Neural progenitor cell (in vitro differentiated cells): ENCODE measurements at regions not wholly inside any gene's neighbourhood (a gene's known extent, or its start where the extent isn't known, plus 50 kb on each side); places are given as distances from the start of the nearest gene placed in this dataset.

Experiments used
- DNase-seq: peaks from one replicate; pipeline ENCODE4 v3.0.0-alpha.2; 2016; ENCODE audit warnings: low spot score
- H2AFZ ChIP-seq: fragments of 200-600 bp; sonication (generic); replicated peaks from 2 replicates; pipeline ENCODE4 v1.6.1; 2016; ENCODE audit warnings: antibody characterized with exemption
- H3F3A ChIP-seq: fragments of 200-600 bp; sonication (generic); 2 replicates; pipeline ENCODE4 v1.6.1; 2016; ENCODE audit warnings: antibody characterized with exemption, low read depth
- H3K27ac ChIP-seq: fragments of 200-600 bp; sonication (generic); 2 replicates; pipeline ENCODE4 v1.5.1; 2016; ENCODE audit warnings: mild to moderate bottlenecking
- H3K27me3 ChIP-seq: fragments of 200-600 bp; sonication (generic); 2 replicates; pipeline ENCODE4 v1.6.1; 2016; ENCODE audit warnings: mild to moderate bottlenecking, moderate library complexity
- H3K36me3 ChIP-seq: fragments of 200-600 bp; sonication (generic); 2 replicates; pipeline ENCODE4 v1.5.1; 2016
- H3K4me1 ChIP-seq: fragments of 200-600 bp; sonication (generic); 2 replicates; pipeline ENCODE4 v1.6.1; 2016; ENCODE audit warnings: mixed run types
- H3K4me2 ChIP-seq: fragments of 200-600 bp; sonication (generic); 2 replicates; pipeline ENCODE4 v1.6.1; 2016
- H3K4me3 ChIP-seq: fragments of 200-600 bp; sonication (generic); 2 replicates; pipeline ENCODE4 v1.5.1; 2016
- H3K79me2 ChIP-seq: fragments of 200-600 bp; sonication (generic); 2 replicates; pipeline ENCODE4 v1.6.1; 2016; ENCODE audit warnings: low read depth
- H3K9ac ChIP-seq: fragments of 200-600 bp; sonication (generic); 2 replicates; pipeline ENCODE4 v1.6.1; 2016
- H3K9me3 ChIP-seq: fragments of 200-600 bp; sonication (generic); 2 replicates; pipeline ENCODE4 v1.5.1; 2016; ENCODE audit warnings: low read depth
- H4K20me1 ChIP-seq: fragments of 200-600 bp; sonication (generic); 2 replicates; pipeline ENCODE4 v1.6.1; 2016; ENCODE audit warnings: low read depth
- H3K27ac Mint-ChIP-seq: 3 replicates; pipeline ENCODE4 v1.8.0; 2021; ENCODE audit warnings: mixed read lengths
- H3K27me3 Mint-ChIP-seq: 2 replicates; pipeline ENCODE4 v1.8.0; 2022; ENCODE audit warnings: low read depth, mild to moderate bottlenecking, inconsistent platforms, moderate library complexity, mixed read lengths; ENCODE audit not compliant: insufficient read depth
- H3K36me3 Mint-ChIP-seq: 3 replicates; pipeline ENCODE4 v1.8.0; 2021; ENCODE audit warnings: mixed read lengths
- H3K4me1 Mint-ChIP-seq: 3 replicates; pipeline ENCODE4 v1.8.0; 2021; ENCODE audit warnings: mixed read lengths
- H3K4me3 Mint-ChIP-seq: 3 replicates; pipeline ENCODE4 v1.8.0; 2021; ENCODE audit warnings: mild to moderate bottlenecking, moderate library complexity, mixed read lengths
- H3K9me3 Mint-ChIP-seq: 3 replicates; pipeline ENCODE4 v1.8.0; 2020; ENCODE audit warnings: mixed read lengths
- EZH2 ChIP-seq: fragments of 200-600 bp; sonication (generic); IDR thresholded peaks from 2 replicates; pipeline ENCODE4 v1.6.1; 2017; ENCODE audit warnings: antibody characterized with exemption, mild to moderate bottlenecking, moderate library complexity
- EZH2phosphoT487 ChIP-seq: fragments of 200-600 bp; sonication (generic); IDR thresholded peaks from 2 replicates; pipeline ENCODE4 v1.6.1; 2017; ENCODE audit warnings: antibody characterized with exemption
- TF ChIP-seq, protein P1 (sequence below): fragments of 200-600 bp; sonication (generic); IDR thresholded peaks from 2 replicates; pipeline ENCODE4 v1.5.1; 2017; ENCODE audit warnings: antibody characterized with exemption, mild to moderate bottlenecking

DNA sequence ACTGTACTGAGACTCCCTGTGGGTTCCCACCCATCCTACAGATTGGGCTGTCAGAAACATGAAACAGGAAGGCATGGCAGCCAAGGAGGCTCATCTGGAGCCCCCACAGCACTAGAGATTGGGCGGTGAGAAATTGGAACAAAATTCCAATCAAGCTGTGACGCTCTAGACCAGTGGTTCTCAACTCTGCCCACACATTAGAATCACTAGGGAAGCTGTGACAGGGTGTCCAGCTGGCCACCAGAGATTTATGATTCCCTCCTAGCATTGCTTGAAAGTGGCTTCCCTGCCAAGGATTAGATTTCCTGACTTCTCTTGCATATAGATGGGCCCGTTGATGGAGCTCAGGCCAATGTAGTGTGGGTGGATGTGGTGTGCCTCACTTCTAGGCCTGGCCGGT is 187.5 kb upstream of the ZC3H12A start:
- Histone ChIP-seq H3K27ac (no peak overlapping the region), H3F3A (no peaks in the 10 kb centered on the region), H3K4me2 (no peak overlapping the region), H3K4me3 (no peak overlapping the region), H4K20me1 (no peaks in the 10 kb centered on the region), H3K9ac (no peak overlapping the region), H3K79me2 (no peaks in the 10 kb centered on the region), H3K36me3 (no peaks in the 10 kb centered on the region), H3K4me1 (peaks cover 6% of the 10 kb centered on the region), H3K9me3 (no peaks in the 10 kb centered on the region), H2AFZ (no peak overlapping the region), H3K27me3 (no peaks in the 10 kb centered on the region)
- Mint-ChIP-seq H3K9me3 (no peaks in the 10 kb centered on the region), H3K27me3 (peaks cover 5% of the 10 kb centered on the region), H3K36me3 (no peaks in the 10 kb centered on the region), H3K27ac (no peak overlapping the region), H3K4me1 (no peaks in the 10 kb centered on the region), H3K4me3 (no peak overlapping the region)
- DNase-seq = no peak
- TF ChIP-seq EZH2 (no peak), EZH2phosphoT487 (no peak)
- TF ChIP-seq, protein P1, sequence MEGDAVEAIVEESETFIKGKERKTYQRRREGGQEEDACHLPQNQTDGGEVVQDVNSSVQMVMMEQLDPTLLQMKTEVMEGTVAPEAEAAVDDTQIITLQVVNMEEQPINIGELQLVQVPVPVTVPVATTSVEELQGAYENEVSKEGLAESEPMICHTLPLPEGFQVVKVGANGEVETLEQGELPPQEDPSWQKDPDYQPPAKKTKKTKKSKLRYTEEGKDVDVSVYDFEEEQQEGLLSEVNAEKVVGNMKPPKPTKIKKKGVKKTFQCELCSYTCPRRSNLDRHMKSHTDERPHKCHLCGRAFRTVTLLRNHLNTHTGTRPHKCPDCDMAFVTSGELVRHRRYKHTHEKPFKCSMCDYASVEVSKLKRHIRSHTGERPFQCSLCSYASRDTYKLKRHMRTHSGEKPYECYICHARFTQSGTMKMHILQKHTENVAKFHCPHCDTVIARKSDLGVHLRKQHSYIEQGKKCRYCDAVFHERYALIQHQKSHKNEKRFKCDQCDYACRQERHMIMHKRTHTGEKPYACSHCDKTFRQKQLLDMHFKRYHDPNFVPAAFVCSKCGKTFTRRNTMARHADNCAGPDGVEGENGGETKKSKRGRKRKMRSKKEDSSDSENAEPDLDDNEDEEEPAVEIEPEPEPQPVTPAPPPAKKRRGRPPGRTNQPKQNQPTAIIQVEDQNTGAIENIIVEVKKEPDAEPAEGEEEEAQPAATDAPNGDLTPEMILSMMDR = no peak

DNA sequence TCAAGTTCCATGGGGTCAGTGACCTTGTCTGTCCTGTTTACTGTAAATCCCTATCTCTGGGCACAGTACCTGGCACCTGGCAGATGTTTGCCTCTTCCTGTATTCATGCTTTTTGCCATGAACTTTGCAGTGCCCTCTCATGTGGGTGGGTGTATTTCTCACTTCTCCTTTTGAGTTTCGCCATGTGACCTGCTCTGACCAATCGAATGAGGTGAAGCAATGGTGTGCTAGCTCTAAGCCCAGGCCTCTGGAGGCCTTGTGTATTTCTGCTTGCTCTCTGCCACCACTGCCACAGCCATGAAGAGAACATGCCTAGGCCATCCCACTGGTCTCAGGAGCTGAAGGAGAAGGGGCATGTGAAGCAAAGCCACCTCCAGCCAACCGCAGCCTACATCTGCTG is 185.5 kb upstream of the ZC3H12A start:
- Mint-ChIP-seq H3K27me3 (peaks cover 3% of the 10 kb centered on the region), H3K4me1 (peaks cover 2% of the 10 kb centered on the region), H3K27ac (no peak overlapping the region), H3K4me3 (no peak overlapping the region), H3K36me3 (no peaks in the 10 kb centered on the region), H3K9me3 (no peaks in the 10 kb centered on the region)
- no peaks in the 10 kb centered on the region for H3F3A ChIP-seq
- no peaks in the 10 kb centered on the region for H3K36me3 ChIP-seq
- H3K4me1 ChIP-seq = peaks cover 7% of the 10 kb centered on the region
- no peaks in the 10 kb centered on the region for H3K27me3 ChIP-seq
- H3K4me3 ChIP-seq = no peak overlapping the region
- no peak overlapping the region for H3K27ac ChIP-seq
- no peak for TF ChIP-seq EZH2
- TF ChIP-seq, protein P1 = no peak
- H2AFZ ChIP-seq = no peak overlapping the region
- no peaks in the 10 kb centered on the region for H4K20me1 ChIP-seq
- no peak overlapping the region for H3K9ac ChIP-seq
- DNase-seq = no peak
- no peaks in the 10 kb centered on the region for H3K79me2 ChIP-seq
- no peaks in the 10 kb centered on the region for H3K9me3 ChIP-seq
- no peak overlapping the region for H3K4me2 ChIP-seq

DNA sequence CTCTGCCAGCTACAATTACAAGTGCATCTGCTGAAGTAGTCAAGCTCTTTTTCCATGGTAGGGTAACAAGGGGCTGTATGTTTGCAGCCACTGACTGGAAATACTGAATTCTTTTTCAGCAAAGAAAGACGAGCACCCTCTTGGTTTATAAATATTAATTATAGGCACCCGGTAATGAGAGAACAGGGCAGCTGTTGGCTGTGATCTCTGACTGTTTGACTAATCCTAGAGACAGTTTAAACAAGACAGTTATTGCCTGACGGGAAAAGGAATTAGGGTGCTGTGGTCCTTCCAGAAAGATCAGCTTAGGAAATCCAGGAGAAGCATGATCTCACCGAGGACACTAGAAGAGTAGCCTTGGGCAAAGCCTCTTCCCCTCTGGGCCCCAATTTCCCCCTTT is 183.7 kb upstream of the ZC3H12A start:
- no peak overlapping the region for H3K27ac ChIP-seq
- H3K4me1 Mint-ChIP-seq = peaks cover 11% of the 10 kb centered on the region
- DNase-seq = no peak
- no peak overlapping the region for H3K4me2 ChIP-seq
- H3K27me3 Mint-ChIP-seq = peaks cover 8% of the 10 kb centered on the region
- no peaks in the 10 kb centered on the region for H3K9me3 ChIP-seq
- H2AFZ ChIP-seq = no peak overlapping the region
- H3K27me3 ChIP-seq = no peaks in the 10 kb centered on the region
- H3K36me3 ChIP-seq = no peaks in the 10 kb centered on the region
- no peaks in the 10 kb centered on the region for H3K9me3 Mint-ChIP-seq
- no peaks in the 10 kb centered on the region for H4K20me1 ChIP-seq
- H3K4me3 ChIP-seq = no peak overlapping the region
- H3K4me3 Mint-ChIP-seq = no peak overlapping the region
- H3K36me3 Mint-ChIP-seq = no peaks in the 10 kb centered on the region
- TF ChIP-seq EZH2 (no peak), EZH2phosphoT487 (no peak)
- TF ChIP-seq, protein P1 = no peak
- no peaks in the 10 kb centered on the region for H3K79me2 ChIP-seq
- H3K27ac Mint-ChIP-seq = peak overlapping the region; percentile 5
- no peak overlapping the region for H3K9ac ChIP-seq
- H3F3A ChIP-seq = no peaks in the 10 kb centered on the region
- peaks cover 7% of the 10 kb centered on the region for H3K4me1 ChIP-seq

DNA sequence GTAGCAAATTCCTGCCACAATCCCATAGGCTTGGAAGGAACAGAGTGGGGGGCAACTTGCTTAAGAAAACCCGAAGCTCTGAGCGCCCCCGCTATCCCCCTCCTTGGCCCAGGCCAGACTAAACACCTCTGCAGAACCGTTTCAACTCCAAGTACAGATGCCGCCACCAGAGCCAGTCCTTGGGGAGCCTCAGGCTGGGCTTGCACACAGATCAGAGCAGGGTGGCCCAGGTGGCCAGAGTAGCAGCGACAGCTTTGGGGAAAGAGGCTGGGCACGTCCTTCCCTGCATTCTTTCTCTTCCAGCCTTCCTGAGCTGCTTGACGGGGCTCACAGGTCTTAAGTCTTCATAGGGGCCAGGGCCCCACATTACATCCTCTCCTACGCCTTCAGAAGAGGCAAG is 181.6 kb upstream of the ZC3H12A start:
- Mint-ChIP-seq H3K27me3 (peaks cover 6% of the 10 kb centered on the region), H3K36me3 (no peaks in the 10 kb centered on the region), H3K27ac (no peak overlapping the region), H3K4me1 (peaks cover 11% of the 10 kb centered on the region), H3K9me3 (no peaks in the 10 kb centered on the region), H3K4me3 (no peak overlapping the region)
- Histone ChIP-seq H3K27me3 (no peaks in the 10 kb centered on the region), H3K36me3 (no peaks in the 10 kb centered on the region), H3K9me3 (no peaks in the 10 kb centered on the region), H3K4me2 (no peak overlapping the region), H4K20me1 (no peaks in the 10 kb centered on the region), H3K79me2 (no peaks in the 10 kb centered on the region), H2AFZ (no peak overlapping the region), H3K4me1 (peaks cover 7% of the 10 kb centered on the region), H3K27ac (no peak overlapping the region), H3K9ac (no peak overlapping the region), H3F3A (no peaks in the 10 kb centered on the region), H3K4me3 (no peak overlapping the region)
- peak; percentile 23 for DNase-seq
- TF ChIP-seq, protein P1 = no peak
- no peak for TF ChIP-seq EZH2
- no peak for TF ChIP-seq EZH2phosphoT487
